ENCODE measurements at regions not wholly inside any gene's neighbourhood (a gene's known extent, or its start where the extent isn't known, plus 50 kb on each side); places are given as distances from the start of the nearest gene placed in this dataset.

DNA sequence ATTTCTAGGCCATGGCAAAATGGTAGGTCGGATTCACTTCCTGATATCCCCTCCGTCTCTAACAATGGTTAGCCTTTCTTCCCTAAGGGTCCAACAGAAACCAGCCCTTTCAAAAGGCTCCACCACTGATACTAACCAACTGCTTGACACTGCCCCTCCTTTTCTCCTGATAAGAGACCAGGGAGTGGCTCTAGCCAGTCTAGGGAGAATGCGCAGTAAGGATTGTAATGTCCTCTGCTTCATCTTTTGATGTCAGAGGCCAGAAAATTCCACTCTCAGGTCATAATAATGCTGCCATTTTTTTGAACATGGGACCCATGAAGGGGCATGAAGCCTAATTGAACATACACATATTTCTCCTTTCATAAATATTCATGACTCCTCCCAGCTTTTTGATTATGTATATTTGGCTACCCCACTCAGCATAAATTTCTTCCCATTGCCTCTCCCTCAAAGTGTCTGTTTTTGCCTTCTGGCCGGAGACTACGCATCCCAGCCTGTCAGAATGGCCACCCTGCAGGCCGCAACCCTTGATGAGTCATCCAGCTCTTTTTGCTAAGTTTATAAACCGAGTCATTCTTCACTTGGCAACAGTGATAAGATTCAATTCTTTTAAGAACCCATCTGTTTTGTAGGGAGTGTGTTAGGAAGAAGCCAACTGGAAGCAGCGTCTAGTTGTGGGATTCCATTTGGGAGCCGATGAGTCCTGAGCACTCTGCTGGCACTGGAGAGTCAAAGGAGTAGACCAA lies 189.0 kb upstream of the MCTP2 start:
- POLR2A ChIA-PET = no interaction called here
- DNase-seq = no peak
- intact Hi-C loops (cut with micrococcal nuclease) = no loop called here

DNA sequence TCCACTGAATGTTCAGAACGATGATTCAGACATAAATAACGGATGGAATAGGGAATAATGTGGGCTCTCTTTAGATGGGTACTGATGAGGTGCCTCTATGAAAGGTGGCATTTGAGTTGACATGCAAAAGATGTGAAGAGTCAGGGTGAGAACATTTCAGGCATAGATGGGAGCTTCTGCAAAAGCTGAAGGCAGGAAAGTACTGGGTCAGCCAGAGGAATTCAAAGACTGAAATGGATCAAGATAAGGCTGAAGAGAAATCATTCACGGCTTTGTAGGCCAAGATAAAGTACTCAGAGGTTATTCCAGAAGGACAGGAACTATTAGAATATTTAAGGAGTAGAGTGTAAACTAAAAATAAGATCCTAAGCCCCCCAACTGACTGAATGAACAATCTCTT lies 189.6 kb upstream of the MCTP2 start:
- H3K27me3 Mint-ChIP-seq = peaks cover 2% of the 10 kb centered on the region
- POLR2A ChIA-PET = no interaction called here

More for the DNA sequence above, 189.0 kb upstream of the MCTP2 start:
- no peaks in the 10 kb centered on the region for H3K9me3 Mint-ChIP-seq
- no peak overlapping the region for H3K4me3 Mint-ChIP-seq
- H3K27ac Mint-ChIP-seq = no peak overlapping the region
- no peaks in the 10 kb centered on the region for H3K4me1 Mint-ChIP-seq (ENCODE audit: low read depth)
- no peaks in the 10 kb centered on the region for H3K36me3 Mint-ChIP-seq
- peaks cover 2% of the 10 kb centered on the region for H3K27me3 Mint-ChIP-seq
- CTCF ChIA-PET = no interaction called here

GRCh38 chr15:94040541-94041248 lies 190.7 kb upstream of the MCTP2 start:
- Mint-ChIP-seq H3K27me3 (peaks cover 6% of the 10 kb centered on the region), H3K4me1 (ENCODE audit: low read depth) (no peaks in the 10 kb centered on the region), H3K27ac (no peak overlapping the region), H3K4me3 (no peak overlapping the region), H3K9me3 (no peaks in the 10 kb centered on the region), H3K36me3 (no peaks in the 10 kb centered on the region)
- DNase-seq = no peak
- intact Hi-C loops (cut with micrococcal nuclease) = no loop called here
- CTCF ChIA-PET = interaction anchor here (0.6 to 0.7 kb wide), 2 partner anchors 154 to 547 kb away, joined by 3 read pairs; no protein-coding TSS in a partner anchor
- POLR2A ChIA-PET = no interaction called here

More for the DNA sequence above, 189.6 kb upstream of the MCTP2 start:
- Mint-ChIP-seq H3K36me3 (no peaks in the 10 kb centered on the region), H3K4me1 (ENCODE audit: low read depth) (no peaks in the 10 kb centered on the region), H3K4me3 (no peak overlapping the region), H3K9me3 (no peaks in the 10 kb centered on the region), H3K27ac (no peak overlapping the region)
- CTCF ChIA-PET = interaction anchor here (0.7 kb wide), 1 partner anchor 548 kb away, joined by 3 read pairs; no protein-coding TSS in a partner anchor
- intact Hi-C loops (cut with micrococcal nuclease) = no loop called here
- no peak for DNase-seq

DNA sequence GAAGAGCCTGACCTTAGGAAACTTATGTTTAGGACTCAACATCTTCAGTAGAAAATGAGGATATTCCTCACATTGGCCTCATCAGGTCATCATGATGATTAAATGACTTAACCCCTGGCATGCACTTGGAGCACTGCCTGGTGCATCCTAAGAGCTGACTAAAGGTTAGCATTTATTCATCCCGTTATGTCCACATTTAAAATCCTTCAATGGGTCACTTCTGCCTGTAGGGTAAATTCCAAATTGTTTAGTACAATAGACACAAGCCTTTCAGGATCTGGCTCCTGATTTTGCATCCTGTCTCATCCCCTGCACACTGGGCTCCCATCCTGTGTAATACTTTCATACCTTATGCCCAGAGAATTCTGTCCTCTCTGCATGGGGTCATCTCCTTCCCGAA lies 195.2 kb upstream of the MCTP2 start:
- Mint-ChIP-seq H3K4me1 (ENCODE audit: low read depth) (no peaks in the 10 kb centered on the region), H3K27ac (no peak overlapping the region), H3K27me3 (peaks cover 12% of the 10 kb centered on the region), H3K4me3 (no peak overlapping the region), H3K9me3 (no peaks in the 10 kb centered on the region), H3K36me3 (no peaks in the 10 kb centered on the region)
- ChIA-PET CTCF (no interaction called here), POLR2A (no interaction called here)
- intact Hi-C loops (cut with micrococcal nuclease) = no loop called here
- DNase-seq = no peak

DNA sequence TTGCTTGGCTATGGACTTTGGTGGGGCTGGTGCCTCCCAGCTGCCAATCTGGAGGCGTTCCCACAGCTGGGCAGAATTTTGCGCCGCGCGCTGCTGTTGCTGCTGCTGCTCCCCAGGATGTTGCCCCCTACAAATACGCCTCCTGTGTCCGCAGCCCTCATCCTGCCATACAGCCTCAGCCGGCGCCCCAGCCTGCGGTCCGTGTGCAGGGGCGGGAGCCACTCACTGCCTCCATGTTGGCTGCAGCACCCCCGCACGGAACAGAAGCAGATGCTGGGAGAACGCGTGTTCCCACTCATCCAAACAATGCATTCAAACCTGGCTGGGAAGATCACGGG lies 197.7 kb upstream of the MCTP2 start:
- POLR2A ChIA-PET = no interaction called here
- DNase-seq = no peak
- no peak overlapping the region for H3K27ac Mint-ChIP-seq
- H3K9me3 Mint-ChIP-seq = no peaks in the 10 kb centered on the region
- H3K4me1 Mint-ChIP-seq (ENCODE audit: low read depth) = no peaks in the 10 kb centered on the region
- peaks cover 12% of the 10 kb centered on the region for H3K27me3 Mint-ChIP-seq
- no peak overlapping the region for H3K4me3 Mint-ChIP-seq
- H3K36me3 Mint-ChIP-seq = no peaks in the 10 kb centered on the region
- CTCF ChIA-PET = no interaction called here
- intact Hi-C loops (cut with micrococcal nuclease) = no loop called here

DNA sequence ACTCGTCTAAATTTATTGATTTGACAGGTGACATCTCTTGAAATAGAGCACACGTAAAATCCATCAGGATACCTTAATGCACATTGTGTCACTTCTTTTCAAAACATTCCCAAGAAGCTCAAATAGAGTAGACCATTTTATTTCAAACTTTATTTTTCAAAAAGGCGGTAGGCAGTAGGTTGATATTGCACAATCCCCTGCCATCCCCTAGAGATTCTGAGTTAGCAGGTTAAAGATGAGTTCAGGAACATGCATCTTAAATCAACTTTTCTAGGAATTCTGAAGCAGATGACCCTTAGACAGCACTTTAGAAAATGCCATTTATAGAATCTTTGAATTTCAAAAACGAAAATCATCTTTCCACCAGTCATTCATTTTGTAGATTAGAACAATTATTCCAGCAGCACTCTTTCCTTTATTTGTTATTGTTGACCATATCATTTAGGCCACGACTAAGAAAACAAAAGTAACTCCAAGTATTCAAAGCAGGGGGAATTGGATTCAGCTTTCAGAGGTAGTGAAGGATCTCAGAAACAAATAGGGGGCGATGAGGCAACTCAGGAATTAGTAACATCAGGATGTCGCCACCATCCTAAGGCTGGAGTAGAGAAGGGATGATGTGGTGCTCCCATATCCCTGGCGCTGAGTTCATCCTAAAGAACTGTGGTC lies 198.2 kb upstream of the MCTP2 start:
- POLR2A ChIA-PET = no interaction called here

GRCh38 chr15:94032571-94032970 lies 198.8 kb upstream of the MCTP2 start:
- H3K4me3 Mint-ChIP-seq = no peak overlapping the region
- intact Hi-C loops (cut with micrococcal nuclease) = no loop called here
- no peaks in the 10 kb centered on the region for H3K36me3 Mint-ChIP-seq
- POLR2A ChIA-PET = no interaction called here
- no peaks in the 10 kb centered on the region for H3K4me1 Mint-ChIP-seq (ENCODE audit: low read depth)
- H3K27me3 Mint-ChIP-seq = peaks cover 12% of the 10 kb centered on the region
- no peak for DNase-seq
- CTCF ChIA-PET = no interaction called here
- no peak overlapping the region for H3K27ac Mint-ChIP-seq
- H3K9me3 Mint-ChIP-seq = no peaks in the 10 kb centered on the region

More for the DNA sequence above, 198.2 kb upstream of the MCTP2 start:
- Mint-ChIP-seq H3K27me3 (peaks cover 14% of the 10 kb centered on the region), H3K4me3 (no peak overlapping the region), H3K9me3 (no peaks in the 10 kb centered on the region), H3K27ac (no peak overlapping the region), H3K36me3 (no peaks in the 10 kb centered on the region), H3K4me1 (ENCODE audit: low read depth) (no peaks in the 10 kb centered on the region)
- DNase-seq = no peak
- CTCF ChIA-PET = no interaction called here
- intact Hi-C loops (cut with micrococcal nuclease) = no loop called here

- Mint-ChIP-seq H3K9me3 (no peaks in the 10 kb centered on the region), H3K27me3 (peaks cover 9% of the 10 kb centered on the region), H3K4me3 (no peak overlapping the region), H3K27ac (no peak overlapping the region), H3K36me3 (no peaks in the 10 kb centered on the region), H3K4me1 (ENCODE audit: low read depth) (no peaks in the 10 kb centered on the region)
- intact Hi-C loops (cut with micrococcal nuclease) = no loop called here
- CTCF ChIA-PET = no interaction called here
- POLR2A ChIA-PET = no interaction called here
- DNase-seq = no peak
Observed at GRCh38 chr15:94031072-94031471, 200.3 kb upstream of the MCTP2 start.

DNA sequence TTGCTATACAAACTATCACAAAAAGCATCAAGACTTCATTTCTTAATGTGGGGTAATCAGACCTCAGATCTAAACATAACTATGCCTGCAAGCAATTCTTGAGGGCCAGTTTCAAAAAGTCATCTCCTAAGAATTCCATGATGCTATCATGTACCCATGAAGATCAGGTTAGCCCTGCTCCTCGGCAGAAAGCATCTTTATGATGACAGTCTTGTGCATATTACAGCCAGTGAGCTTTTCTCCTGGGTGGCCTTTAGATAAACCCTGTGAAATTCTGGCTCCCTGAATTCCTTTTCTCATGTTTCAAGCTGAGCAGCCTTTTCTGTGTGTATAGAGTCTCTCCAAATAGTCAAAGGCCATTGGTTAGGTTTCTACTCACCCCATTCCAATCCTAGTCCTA lies 201.9 kb upstream of the MCTP2 start:
- DNase-seq = no peak
- intact Hi-C loops (cut with micrococcal nuclease) = no loop called here

GRCh38 chr15:94028809-94029208 lies 202.6 kb upstream of the MCTP2 start:
- POLR2A ChIA-PET = no interaction called here
- intact Hi-C loops (cut with micrococcal nuclease) = no loop called here
- H3K27ac Mint-ChIP-seq = no peak overlapping the region
- no peak for DNase-seq
- peaks cover 7% of the 10 kb centered on the region for H3K27me3 Mint-ChIP-seq
- H3K36me3 Mint-ChIP-seq = no peaks in the 10 kb centered on the region
- no peaks in the 10 kb centered on the region for H3K4me1 Mint-ChIP-seq (ENCODE audit: low read depth)
- no peaks in the 10 kb centered on the region for H3K9me3 Mint-ChIP-seq
- CTCF ChIA-PET = no interaction called here
- H3K4me3 Mint-ChIP-seq = no peak overlapping the region

More for the DNA sequence above, 201.9 kb upstream of the MCTP2 start:
- H3K9me3 Mint-ChIP-seq = no peaks in the 10 kb centered on the region
- H3K4me3 Mint-ChIP-seq = no peak overlapping the region
- ChIA-PET POLR2A (no interaction called here), CTCF (no interaction called here)
- peaks cover 10% of the 10 kb centered on the region for H3K27me3 Mint-ChIP-seq
- H3K27ac Mint-ChIP-seq = no peak overlapping the region
- no peaks in the 10 kb centered on the region for H3K4me1 Mint-ChIP-seq (ENCODE audit: low read depth)
- H3K36me3 Mint-ChIP-seq = no peaks in the 10 kb centered on the region

DNA sequence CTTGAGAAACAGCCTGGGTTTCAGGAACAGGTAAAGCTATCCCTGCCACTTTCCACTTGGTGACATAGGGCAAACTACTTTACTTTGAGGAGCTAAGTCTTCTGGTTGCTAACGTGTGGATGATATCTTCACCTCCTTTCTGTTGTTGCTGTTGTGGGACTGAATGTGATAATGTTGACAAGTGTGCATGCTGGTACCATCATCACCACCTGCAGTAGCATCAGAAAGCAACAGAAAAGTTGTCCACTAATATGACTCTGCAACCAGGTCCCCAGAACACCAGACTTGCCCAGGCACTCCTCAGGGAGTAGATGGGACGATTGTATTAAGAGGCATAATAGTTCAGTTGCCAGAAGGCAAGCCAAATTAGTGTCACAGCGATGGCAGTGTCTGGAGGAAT lies 203.2 kb upstream of the MCTP2 start:
- CTCF ChIA-PET = no interaction called here
- H3K9me3 Mint-ChIP-seq = no peaks in the 10 kb centered on the region
- H3K36me3 Mint-ChIP-seq = no peaks in the 10 kb centered on the region
- no peak for DNase-seq
- H3K27ac Mint-ChIP-seq = no peak overlapping the region
- H3K4me3 Mint-ChIP-seq = no peak overlapping the region
- no peaks in the 10 kb centered on the region for H3K4me1 Mint-ChIP-seq (ENCODE audit: low read depth)
- H3K27me3 Mint-ChIP-seq = peaks cover 4% of the 10 kb centered on the region
- POLR2A ChIA-PET = no interaction called here
- intact Hi-C loops (cut with micrococcal nuclease) = no loop called here

DNA sequence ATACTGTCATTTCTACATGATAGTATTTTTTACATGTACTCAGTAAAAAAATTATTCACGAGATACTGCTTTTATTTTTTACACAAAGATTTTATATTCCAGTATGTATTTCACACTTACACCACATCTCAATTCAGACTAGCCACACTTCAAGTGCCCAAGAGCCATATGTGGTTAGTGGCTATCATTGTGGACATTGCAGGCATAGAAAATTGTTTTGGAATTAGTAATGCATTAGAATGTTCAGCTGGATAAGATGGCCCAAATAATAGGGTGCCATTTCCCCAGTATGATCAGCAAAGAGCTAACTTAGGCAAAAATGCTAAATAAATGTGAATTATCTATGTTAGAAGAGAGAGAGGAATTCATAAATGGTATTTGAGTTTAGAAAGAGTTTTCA lies 203.8 kb upstream of the MCTP2 start:
- Mint-ChIP-seq H3K27me3 (peaks cover 4% of the 10 kb centered on the region), H3K9me3 (no peaks in the 10 kb centered on the region), H3K4me3 (no peak overlapping the region), H3K27ac (no peak overlapping the region), H3K4me1 (ENCODE audit: low read depth) (no peaks in the 10 kb centered on the region), H3K36me3 (no peaks in the 10 kb centered on the region)
- CTCF ChIA-PET = no interaction called here
- intact Hi-C loops (cut with micrococcal nuclease) = no loop called here
- DNase-seq = no peak
- POLR2A ChIA-PET = no interaction called here
